ENCODE measurements at regions not wholly inside any gene's neighbourhood (a gene's known extent, or its start where the extent isn't known, plus 50 kb on each side); places are given as distances from the start of the nearest gene placed in this dataset.
"Not testable (repeated sequence)": the region's sequence is repeated elsewhere in the genome, so short reads cannot be mapped to it uniquely, and the experiment has no call there.

- 100% methylated on average over 1 of the region's 1 CpG; no CpG with 5 or more reads in 1 of the 2 experiments for WGBS, 2 experiments (ENCODE audit: insufficient coverage in 2 of 2)
- Histone ChIP-seq H3K9me3 (ENCODE audit: control insufficient read depth, low read length) (no peaks in the 10 kb centered on the region), H3K36me3 (ENCODE audit: control insufficient read depth, insufficient read depth, low read length) (no peaks in the 10 kb centered on the region), H3K27ac (ENCODE audit: low read depth, low read length, severe bottlenecking) (no peak overlapping the region), H3K4me3 (ENCODE audit: extremely low read depth, insufficient read depth, low read length, poor library complexity, severe bottlenecking) (no peak overlapping the region), H3K4me1 (ENCODE audit: control insufficient read depth, insufficient read depth, low read length, poor library complexity, severe bottlenecking) (no peaks in the 10 kb centered on the region)
Observed at GRCh38 chr6:68031054-68031453, 604.0 kb upstream of the ADGRB3 start.

GRCh38 chr6:68026483-68026882 is 608.6 kb upstream of the ADGRB3 start:
- Histone ChIP-seq H3K9me3 (ENCODE audit: control insufficient read depth, low read length) (no peaks in the 10 kb centered on the region), H3K36me3 (ENCODE audit: control insufficient read depth, insufficient read depth, low read length) (no peaks in the 10 kb centered on the region), H3K4me1 (ENCODE audit: control insufficient read depth, insufficient read depth, low read length, poor library complexity, severe bottlenecking) (no peaks in the 10 kb centered on the region), H3K27ac (ENCODE audit: low read depth, low read length, severe bottlenecking) (no peak overlapping the region), H3K4me3 (ENCODE audit: extremely low read depth, insufficient read depth, low read length, poor library complexity, severe bottlenecking) (no peak overlapping the region)
- WGBS, 2 experiments (ENCODE audit: insufficient coverage in 2 of 2), result 83 to 92% methylated on average over 2 to 3 of the region's 3 CpGs

- no peak overlapping the region for H3K4me3 ChIP-seq (ENCODE audit: extremely low read depth, insufficient read depth, low read length, poor library complexity, severe bottlenecking)
- no peaks in the 10 kb centered on the region for H3K9me3 ChIP-seq (ENCODE audit: control insufficient read depth, low read length)
- H3K27ac ChIP-seq (ENCODE audit: low read depth, low read length, severe bottlenecking), result no peak overlapping the region
- no peaks in the 10 kb centered on the region for H3K4me1 ChIP-seq (ENCODE audit: control insufficient read depth, insufficient read depth, low read length, poor library complexity, severe bottlenecking)
- no peaks in the 10 kb centered on the region for H3K36me3 ChIP-seq (ENCODE audit: control insufficient read depth, insufficient read depth, low read length)
- WGBS, 2 experiments (ENCODE audit: insufficient coverage in 2 of 2), result 100% methylated on average over 1 of the region's 3 CpGs; no CpG with 5 or more reads in 1 of the 2 experiments
Observed at GRCh38 chr6:68025764-68026163, 609.3 kb upstream of the ADGRB3 start.

- WGBS, 2 experiments (ENCODE audit: insufficient coverage in 2 of 2), result 82 to 100% methylated on average over 1 of the region's 5 CpGs
- no peaks in the 10 kb centered on the region for H3K36me3 ChIP-seq (ENCODE audit: control insufficient read depth, insufficient read depth, low read length)
- no peak overlapping the region for H3K4me3 ChIP-seq (ENCODE audit: extremely low read depth, insufficient read depth, low read length, poor library complexity, severe bottlenecking)
- H3K9me3 ChIP-seq (ENCODE audit: control insufficient read depth, low read length), result no peaks in the 10 kb centered on the region
- H3K27ac ChIP-seq (ENCODE audit: low read depth, low read length, severe bottlenecking), result no peak overlapping the region
- H3K4me1 ChIP-seq (ENCODE audit: control insufficient read depth, insufficient read depth, low read length, poor library complexity, severe bottlenecking), result no peaks in the 10 kb centered on the region
Observed at GRCh38 chr6:68024570-68025269, 610.4 kb upstream of the ADGRB3 start.

- not testable (repeated sequence) for H3K9me3 ChIP-seq (ENCODE audit: control insufficient read depth, low read length); H3K27ac ChIP-seq (ENCODE audit: low read depth, low read length, severe bottlenecking); H3K36me3 ChIP-seq (ENCODE audit: control insufficient read depth, insufficient read depth, low read length); H3K4me1 ChIP-seq (ENCODE audit: control insufficient read depth, insufficient read depth, low read length, poor library complexity, severe bottlenecking); H3K4me3 ChIP-seq (ENCODE audit: extremely low read depth, insufficient read depth, low read length, poor library complexity, severe bottlenecking)
- no CpG with 5 or more reads among the region's 1 CpG for WGBS, 2 experiments (ENCODE audit: insufficient coverage in 2 of 2)
Observed at GRCh38 chr6:68022968-68023367, 612.1 kb upstream of the ADGRB3 start.

GRCh38 chr6:68013780-68014515 is 621.1 kb upstream of the ADGRB3 start:
- Histone ChIP-seq H3K36me3 (ENCODE audit: control insufficient read depth, insufficient read depth, low read length) (no peaks in the 10 kb centered on the region), H3K27ac (ENCODE audit: low read depth, low read length, severe bottlenecking) (no peak overlapping the region), H3K4me3 (ENCODE audit: extremely low read depth, insufficient read depth, low read length, poor library complexity, severe bottlenecking) (no peak overlapping the region), H3K9me3 (ENCODE audit: control insufficient read depth, low read length) (no peaks in the 10 kb centered on the region), H3K4me1 (ENCODE audit: control insufficient read depth, insufficient read depth, low read length, poor library complexity, severe bottlenecking) (no peaks in the 10 kb centered on the region)
- 91 to 100% methylated on average over 1 to 3 of the region's 4 CpGs for WGBS, 2 experiments (ENCODE audit: insufficient coverage in 2 of 2)

GRCh38 chr6:68012822-68013221 is 622.3 kb upstream of the ADGRB3 start:
- no CpG with 5 or more reads among the region's 1 CpG for WGBS, 2 experiments (ENCODE audit: insufficient coverage in 2 of 2)
- no peaks in the 10 kb centered on the region for H3K4me1 ChIP-seq (ENCODE audit: control insufficient read depth, insufficient read depth, low read length, poor library complexity, severe bottlenecking)
- no peaks in the 10 kb centered on the region for H3K9me3 ChIP-seq (ENCODE audit: control insufficient read depth, low read length)
- H3K27ac ChIP-seq (ENCODE audit: low read depth, low read length, severe bottlenecking), result no peak overlapping the region
- no peak overlapping the region for H3K4me3 ChIP-seq (ENCODE audit: extremely low read depth, insufficient read depth, low read length, poor library complexity, severe bottlenecking)
- H3K36me3 ChIP-seq (ENCODE audit: control insufficient read depth, insufficient read depth, low read length), result no peaks in the 10 kb centered on the region

- H3K4me3 ChIP-seq (ENCODE audit: extremely low read depth, insufficient read depth, low read length, poor library complexity, severe bottlenecking), result no peak overlapping the region
- H3K27ac ChIP-seq (ENCODE audit: low read depth, low read length, severe bottlenecking), result no peak overlapping the region
- no peaks in the 10 kb centered on the region for H3K9me3 ChIP-seq (ENCODE audit: control insufficient read depth, low read length)
- 85 to 91% methylated on average over 4 of the region's 4 CpGs for WGBS, 2 experiments (ENCODE audit: insufficient coverage in 2 of 2)
- no peaks in the 10 kb centered on the region for H3K36me3 ChIP-seq (ENCODE audit: control insufficient read depth, insufficient read depth, low read length)
- no peaks in the 10 kb centered on the region for H3K4me1 ChIP-seq (ENCODE audit: control insufficient read depth, insufficient read depth, low read length, poor library complexity, severe bottlenecking)
Observed at GRCh38 chr6:68010936-68011335, 624.1 kb upstream of the ADGRB3 start.

- no peaks in the 10 kb centered on the region for H3K9me3 ChIP-seq (ENCODE audit: control insufficient read depth, low read length)
Observed at GRCh38 chr6:68008445-68008844, 626.6 kb upstream of the ADGRB3 start.

GRCh38 chr6:68007717-68008116 is 627.4 kb upstream of the ADGRB3 start:
- H3K4me1 ChIP-seq (ENCODE audit: control insufficient read depth, insufficient read depth, low read length, poor library complexity, severe bottlenecking), result no peaks in the 10 kb centered on the region
- H3K27ac ChIP-seq (ENCODE audit: low read depth, low read length, severe bottlenecking), result no peak overlapping the region
- no peaks in the 10 kb centered on the region for H3K36me3 ChIP-seq (ENCODE audit: control insufficient read depth, insufficient read depth, low read length)
- no peak overlapping the region for H3K4me3 ChIP-seq (ENCODE audit: extremely low read depth, insufficient read depth, low read length, poor library complexity, severe bottlenecking)
- no peaks in the 10 kb centered on the region for H3K9me3 ChIP-seq (ENCODE audit: control insufficient read depth, low read length)

More at GRCh38 chr6:68008445-68008844, 626.6 kb upstream of the ADGRB3 start:
- Histone ChIP-seq H3K4me3 (ENCODE audit: extremely low read depth, insufficient read depth, low read length, poor library complexity, severe bottlenecking) (no peak overlapping the region), H3K4me1 (ENCODE audit: control insufficient read depth, insufficient read depth, low read length, poor library complexity, severe bottlenecking) (no peaks in the 10 kb centered on the region), H3K27ac (ENCODE audit: low read depth, low read length, severe bottlenecking) (no peak overlapping the region), H3K36me3 (ENCODE audit: control insufficient read depth, insufficient read depth, low read length) (no peaks in the 10 kb centered on the region)
- no CpG with 5 or more reads among the region's 2 CpGs for WGBS, 2 experiments (ENCODE audit: insufficient coverage in 2 of 2)

- H3K4me1 ChIP-seq (ENCODE audit: control insufficient read depth, insufficient read depth, low read length, poor library complexity, severe bottlenecking), result no peaks in the 10 kb centered on the region
Observed at GRCh38 chr6:67986694-67987232, 648.3 kb upstream of the ADGRB3 start.

More at GRCh38 chr6:67986694-67987232, 648.3 kb upstream of the ADGRB3 start:
- Histone ChIP-seq H3K9me3 (ENCODE audit: control insufficient read depth, low read length) (no peaks in the 10 kb centered on the region), H3K36me3 (ENCODE audit: control insufficient read depth, insufficient read depth, low read length) (no peaks in the 10 kb centered on the region), H3K4me3 (ENCODE audit: extremely low read depth, insufficient read depth, low read length, poor library complexity, severe bottlenecking) (no peak overlapping the region), H3K27ac (ENCODE audit: low read depth, low read length, severe bottlenecking) (no peak overlapping the region)
